ENCODE measurements at regions not wholly inside any gene's neighbourhood (a gene's known extent, or its start where the extent isn't known, plus 50 kb on each side); places are given as distances from the start of the nearest gene placed in this dataset.

GRCh38 chr2:201955702-201956141, 77.9 kb upstream of the FZD7 start:
- TF ChIP-seq CTCF (IDR thresholded peaks at IDR 0.05) (no peak), POLR2A (IDR thresholded peaks at IDR 0.05) (no peak)

Measured in Peyer's patch (tissue), 4 donors.